ENCODE measurements at regions not wholly inside any gene's neighbourhood (a gene's known extent, or its start where the extent isn't known, plus 50 kb on each side); places are given as distances from the start of the nearest gene placed in this dataset.
A peak's percentile ranks its signal among the peaks of the same experiment; 100 is the strongest.

DNA sequence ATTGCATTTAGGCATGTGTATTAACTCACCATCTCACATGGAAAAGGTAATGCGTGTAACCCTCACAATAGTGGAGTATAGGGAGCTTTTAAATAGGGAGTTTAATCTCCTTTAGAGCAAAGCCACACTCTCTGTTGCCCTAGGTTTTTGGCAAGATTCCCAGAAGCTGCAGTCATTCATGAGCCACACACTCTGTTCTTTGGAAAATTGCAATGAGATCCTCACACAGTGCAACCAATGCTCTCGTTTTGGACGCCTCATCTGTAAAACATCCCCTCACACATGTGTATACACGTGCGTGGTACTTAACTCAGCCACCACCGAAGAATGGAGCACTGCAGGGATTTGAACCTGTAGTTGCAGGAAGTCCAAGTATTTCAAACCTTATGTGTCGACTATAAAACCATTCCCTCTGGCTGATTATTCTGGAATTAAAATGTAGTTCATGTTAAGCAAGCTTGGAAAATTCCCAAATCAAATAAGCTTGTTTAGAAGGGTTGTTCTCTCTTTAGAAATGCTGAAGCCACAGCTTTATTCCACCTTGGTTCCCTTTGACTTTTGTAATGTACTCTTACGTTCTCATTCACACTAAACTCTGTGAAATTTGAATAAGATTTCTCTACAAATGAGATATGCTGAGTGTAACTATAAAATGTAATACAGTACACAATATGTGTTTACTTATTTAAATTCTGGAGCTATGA is 489.8 kb upstream of the MANEA start:
- TF ChIP-seq MYC (IDR thresholded peaks at IDR 0.05; ENCODE audit: low read depth, low read length), result no peak
- TF ChIP-seq POLR2A (IDR thresholded peaks at IDR 0.05; ENCODE audit: extremely low read depth, insufficient read length), result no peak
- H3K4me3 ChIP-seq (ENCODE audit: low read depth, low read length), result no peak overlapping the region
- DNase-seq (ENCODE audit: low read depth), result no peak

GRCh38 chr6:95091823-95092436 is 485.4 kb upstream of the MANEA start:
- TF ChIP-seq CTCF (IDR thresholded peaks at IDR 0.05; ENCODE audit: low read depth, low read length) (peak; percentile 39), POLR2A (IDR thresholded peaks at IDR 0.05; ENCODE audit: extremely low read depth, insufficient read length) (no peak), MYC (IDR thresholded peaks at IDR 0.05; ENCODE audit: low read depth, low read length) (no peak), MAX (IDR thresholded peaks at IDR 0.05; ENCODE audit: low read depth, low read length) (no peak)
- DNase-seq (ENCODE audit: low read depth), result peak; percentile 59
- no peak overlapping the region for H3K4me3 ChIP-seq (ENCODE audit: low read depth, low read length)

DNA sequence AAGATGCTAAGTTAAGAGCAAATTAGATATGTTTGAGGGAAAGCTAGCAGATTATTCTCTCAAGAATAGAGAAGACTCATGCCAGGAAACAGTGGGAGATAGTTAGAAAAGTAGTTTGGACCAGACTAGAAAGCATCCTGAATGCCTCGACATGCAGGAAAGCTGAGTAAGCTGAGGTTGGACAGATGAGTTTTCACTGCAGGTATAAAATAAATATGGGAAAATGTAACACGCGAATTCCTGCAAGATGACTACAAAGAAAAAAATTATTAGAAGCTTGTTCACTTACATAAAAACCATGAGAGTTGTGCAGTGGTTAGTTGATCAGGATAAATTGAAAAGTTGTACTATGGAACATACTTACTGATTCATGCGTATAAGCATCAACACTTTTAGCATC is 484.2 kb upstream of the MANEA start:
- DNase-seq (ENCODE audit: low read depth), result no peak
- H3K4me3 ChIP-seq (ENCODE audit: low read depth, low read length), result no peak overlapping the region
- TF ChIP-seq MYC (IDR thresholded peaks at IDR 0.05; ENCODE audit: low read depth, low read length) (no peak), MAX (IDR thresholded peaks at IDR 0.05; ENCODE audit: low read depth, low read length) (no peak), POLR2A (IDR thresholded peaks at IDR 0.05; ENCODE audit: extremely low read depth, insufficient read length) (no peak), CTCF (IDR thresholded peaks at IDR 0.05; ENCODE audit: low read depth, low read length) (no peak)

GRCh38 chr6:95094751-95095663 is 482.3 kb upstream of the MANEA start:
- no peak for DNase-seq (ENCODE audit: low read depth)
- H3K4me3 ChIP-seq (ENCODE audit: low read depth, low read length), result no peak overlapping the region
- no peak for TF ChIP-seq POLR2A (IDR thresholded peaks at IDR 0.05; ENCODE audit: extremely low read depth, insufficient read length)
- TF ChIP-seq CTCF (IDR thresholded peaks at IDR 0.05; ENCODE audit: low read depth, low read length), result no peak
- TF ChIP-seq MYC (IDR thresholded peaks at IDR 0.05; ENCODE audit: low read depth, low read length), result no peak
- no peak for TF ChIP-seq MAX (IDR thresholded peaks at IDR 0.05; ENCODE audit: low read depth, low read length)

- DNase-seq (ENCODE audit: low read depth), result no peak
- TF ChIP-seq MAX (IDR thresholded peaks at IDR 0.05; ENCODE audit: low read depth, low read length) (no peak), POLR2A (IDR thresholded peaks at IDR 0.05; ENCODE audit: extremely low read depth, insufficient read length) (no peak), CTCF (IDR thresholded peaks at IDR 0.05; ENCODE audit: low read depth, low read length) (no peak), MYC (IDR thresholded peaks at IDR 0.05; ENCODE audit: low read depth, low read length) (no peak)
- H3K4me3 ChIP-seq (ENCODE audit: low read depth, low read length), result no peak overlapping the region
Measured at GRCh38 chr6:95095855-95096254, 481.5 kb upstream of the MANEA start.

DNA sequence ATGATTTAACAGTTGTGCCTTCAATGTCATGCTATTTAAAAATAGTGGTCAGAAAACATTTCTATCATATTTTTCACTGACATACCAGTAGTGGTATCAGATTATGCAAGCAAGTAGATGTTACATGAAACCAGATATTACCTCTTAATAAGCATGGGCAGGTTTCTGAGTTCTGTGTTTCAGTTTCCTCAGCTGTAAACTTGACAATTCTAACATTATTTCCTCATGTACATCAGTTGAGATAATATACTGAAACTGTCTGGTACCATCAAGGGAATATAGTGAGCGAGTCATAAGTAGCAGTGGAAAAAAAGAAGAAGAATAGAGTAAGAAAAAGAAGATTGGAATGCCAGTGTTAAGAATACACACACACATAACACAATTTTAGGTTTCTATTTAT is 477.9 kb upstream of the MANEA start:
- TF ChIP-seq CTCF (IDR thresholded peaks at IDR 0.05; ENCODE audit: low read depth, low read length), result no peak
- no peak overlapping the region for H3K4me3 ChIP-seq (ENCODE audit: low read depth, low read length)
- no peak for DNase-seq (ENCODE audit: low read depth)

Data from NB4 (cell line).